ENCODE measurements at regions not wholly inside any gene's neighbourhood (a gene's known extent, or its start where the extent isn't known, plus 50 kb on each side); places are given as distances from the start of the nearest gene placed in this dataset.
A peak's percentile ranks its signal among the peaks of the same experiment; 100 is the strongest.
"Not testable (repeated sequence)": the region's sequence is repeated elsewhere in the genome, so short reads cannot be mapped to it uniquely, and the experiment has no call there.

GRCh38 chrX:137194164-137194563 lies 160.4 kb upstream of the GPR101 start:
- peak; percentile 76 for FAIRE-seq
- no peak for DNase-seq (ENCODE audit: insufficient read length, low spot score)
- no peak for TF ChIP-seq POLR2A (IDR thresholded peaks at IDR 0.05; ENCODE audit: low read depth, low read length)
- TF ChIP-seq POU2F2 (IDR thresholded peaks at IDR 0.05; ENCODE audit: low read depth, low read length) = no peak
- no peak for TF ChIP-seq SPI1 (IDR thresholded peaks at IDR 0.05; ENCODE audit: low read depth, low read length)
- TF ChIP-seq PAX5 (IDR thresholded peaks at IDR 0.05; ENCODE audit: insufficient read depth, low read length, severe bottlenecking) = no peak
- no peak for TF ChIP-seq TAF1 (IDR thresholded peaks at IDR 0.05; ENCODE audit: low read depth, low read length)
- no peak for TF ChIP-seq POLR2AphosphoS5 (IDR thresholded peaks at IDR 0.05; ENCODE audit: low read depth, low read length)

GRCh38 chrX:137187540-137187939 lies 153.7 kb upstream of the GPR101 start:
- FAIRE-seq (no peak), DNase-seq (ENCODE audit: insufficient read length, low spot score) (no peak)
- TF ChIP-seq POLR2AphosphoS5 (IDR thresholded peaks at IDR 0.05; ENCODE audit: low read depth, low read length) = no peak
- no peak for TF ChIP-seq POLR2A (IDR thresholded peaks at IDR 0.05; ENCODE audit: low read depth, low read length)
- TF ChIP-seq SPI1 (IDR thresholded peaks at IDR 0.05; ENCODE audit: low read depth, low read length) = no peak
- TF ChIP-seq TAF1 (IDR thresholded peaks at IDR 0.05; ENCODE audit: low read depth, low read length) = no peak

GRCh38 chrX:137178392-137178791 lies 144.6 kb upstream of the GPR101 start:
- no peak for TF ChIP-seq POU2F2 (IDR thresholded peaks at IDR 0.05; ENCODE audit: low read depth, low read length)
- no peak for TF ChIP-seq POLR2A (IDR thresholded peaks at IDR 0.05; ENCODE audit: low read depth, low read length)
- no peak for TF ChIP-seq SPI1 (IDR thresholded peaks at IDR 0.05; ENCODE audit: low read depth, low read length)
- no peak for TF ChIP-seq PAX5 (IDR thresholded peaks at IDR 0.05; ENCODE audit: insufficient read depth, low read length, severe bottlenecking)
- no peak for TF ChIP-seq TAF1 (IDR thresholded peaks at IDR 0.05; ENCODE audit: low read depth, low read length)
- no peak for TF ChIP-seq POLR2AphosphoS5 (IDR thresholded peaks at IDR 0.05; ENCODE audit: low read depth, low read length)
- no peak for FAIRE-seq
- DNase-seq (ENCODE audit: insufficient read length, low spot score) = no peak

- no peak for TF ChIP-seq PAX5 (IDR thresholded peaks at IDR 0.05; ENCODE audit: insufficient read depth, low read length, severe bottlenecking)
- TF ChIP-seq TAF1 (IDR thresholded peaks at IDR 0.05; ENCODE audit: low read depth, low read length) = no peak
- no peak for TF ChIP-seq SPI1 (IDR thresholded peaks at IDR 0.05; ENCODE audit: low read depth, low read length)
- TF ChIP-seq POLR2A (IDR thresholded peaks at IDR 0.05; ENCODE audit: low read depth, low read length) = no peak
- no peak for TF ChIP-seq POU2F2 (IDR thresholded peaks at IDR 0.05; ENCODE audit: low read depth, low read length)
- no peak for DNase-seq (ENCODE audit: insufficient read length, low spot score)
- FAIRE-seq = no peak
Observed at GRCh38 chrX:137172317-137172948, 138.6 kb upstream of the GPR101 start.

- FAIRE-seq (no peak), DNase-seq (ENCODE audit: insufficient read length, low spot score) (no peak)
- TF ChIP-seq POU2F2 (IDR thresholded peaks at IDR 0.05; ENCODE audit: low read depth, low read length) (no peak), PAX5 (IDR thresholded peaks at IDR 0.05; ENCODE audit: insufficient read depth, low read length, severe bottlenecking) (no peak), TAF1 (IDR thresholded peaks at IDR 0.05; ENCODE audit: low read depth, low read length) (no peak), POLR2A (IDR thresholded peaks at IDR 0.05; ENCODE audit: low read depth, low read length) (no peak), SPI1 (IDR thresholded peaks at IDR 0.05; ENCODE audit: low read depth, low read length) (no peak)
Observed at GRCh38 chrX:137171626-137172025, 137.8 kb upstream of the GPR101 start.

- no peak for FAIRE-seq
- TF ChIP-seq SPI1 (IDR thresholded peaks at IDR 0.05; ENCODE audit: low read depth, low read length) = no peak
- TF ChIP-seq POU2F2 (IDR thresholded peaks at IDR 0.05; ENCODE audit: low read depth, low read length) = no peak
- no peak for TF ChIP-seq POLR2AphosphoS5 (IDR thresholded peaks at IDR 0.05; ENCODE audit: low read depth, low read length)
- TF ChIP-seq PAX5 (IDR thresholded peaks at IDR 0.05; ENCODE audit: insufficient read depth, low read length, severe bottlenecking) = no peak
- TF ChIP-seq POLR2A (IDR thresholded peaks at IDR 0.05; ENCODE audit: low read depth, low read length) = no peak
- no peak for TF ChIP-seq TAF1 (IDR thresholded peaks at IDR 0.05; ENCODE audit: low read depth, low read length)
- DNase-seq (ENCODE audit: insufficient read length, low spot score) = no peak
Observed at GRCh38 chrX:137166591-137166990, 132.8 kb upstream of the GPR101 start.

- FAIRE-seq (no peak), DNase-seq (ENCODE audit: insufficient read length, low spot score) (no peak)
Observed at GRCh38 chrX:137164329-137164728, 130.5 kb upstream of the GPR101 start.

GRCh38 chrX:137151403-137151802 lies 117.6 kb upstream of the GPR101 start:
- DNase-seq (ENCODE audit: insufficient read length, low spot score) = no peak
- TF ChIP-seq POLR2A (IDR thresholded peaks at IDR 0.05; ENCODE audit: low read depth, low read length) (no peak), SPI1 (IDR thresholded peaks at IDR 0.05; ENCODE audit: low read depth, low read length) (no peak), POU2F2 (IDR thresholded peaks at IDR 0.05; ENCODE audit: low read depth, low read length) (no peak), TAF1 (IDR thresholded peaks at IDR 0.05; ENCODE audit: low read depth, low read length) (no peak), PAX5 (IDR thresholded peaks at IDR 0.05; ENCODE audit: insufficient read depth, low read length, severe bottlenecking) (no peak), POLR2AphosphoS5 (IDR thresholded peaks at IDR 0.05; ENCODE audit: low read depth, low read length) (no peak)
- FAIRE-seq = no peak

More at GRCh38 chrX:137164329-137164728, 130.5 kb upstream of the GPR101 start:
- TF ChIP-seq POU2F2 (IDR thresholded peaks at IDR 0.05; ENCODE audit: low read depth, low read length) (no peak), POLR2A (IDR thresholded peaks at IDR 0.05; ENCODE audit: low read depth, low read length) (no peak), PAX5 (IDR thresholded peaks at IDR 0.05; ENCODE audit: insufficient read depth, low read length, severe bottlenecking) (no peak), SPI1 (IDR thresholded peaks at IDR 0.05; ENCODE audit: low read depth, low read length) (no peak), TAF1 (IDR thresholded peaks at IDR 0.05; ENCODE audit: low read depth, low read length) (no peak), POLR2AphosphoS5 (IDR thresholded peaks at IDR 0.05; ENCODE audit: low read depth, low read length) (no peak)

GRCh38 chrX:137143864-137144263 lies 110.1 kb upstream of the GPR101 start:
- DNase-seq (ENCODE audit: insufficient read length, low spot score) (no peak), FAIRE-seq (no peak)
- TF ChIP-seq POU2F2 (IDR thresholded peaks at IDR 0.05; ENCODE audit: low read depth, low read length) (no peak), POLR2A (IDR thresholded peaks at IDR 0.05; ENCODE audit: low read depth, low read length) (no peak), PAX5 (IDR thresholded peaks at IDR 0.05; ENCODE audit: insufficient read depth, low read length, severe bottlenecking) (no peak), TAF1 (IDR thresholded peaks at IDR 0.05; ENCODE audit: low read depth, low read length) (no peak), POLR2AphosphoS5 (IDR thresholded peaks at IDR 0.05; ENCODE audit: low read depth, low read length) (no peak), SPI1 (IDR thresholded peaks at IDR 0.05; ENCODE audit: low read depth, low read length) (no peak)

GRCh38 chrX:137122651-137123050 lies 88.9 kb upstream of the GPR101 start:
- FAIRE-seq; DNase-seq (ENCODE audit: insufficient read length, low spot score): not testable (repeated sequence)

Data from GM12891 (cell line).